ENCODE measurements at regions not wholly inside any gene's neighbourhood (a gene's known extent, or its start where the extent isn't known, plus 50 kb on each side); places are given as distances from the start of the nearest gene placed in this dataset.
"Not testable (repeated sequence)": the region's sequence is repeated elsewhere in the genome, so short reads cannot be mapped to it uniquely, and the experiment has no call there.

DNA sequence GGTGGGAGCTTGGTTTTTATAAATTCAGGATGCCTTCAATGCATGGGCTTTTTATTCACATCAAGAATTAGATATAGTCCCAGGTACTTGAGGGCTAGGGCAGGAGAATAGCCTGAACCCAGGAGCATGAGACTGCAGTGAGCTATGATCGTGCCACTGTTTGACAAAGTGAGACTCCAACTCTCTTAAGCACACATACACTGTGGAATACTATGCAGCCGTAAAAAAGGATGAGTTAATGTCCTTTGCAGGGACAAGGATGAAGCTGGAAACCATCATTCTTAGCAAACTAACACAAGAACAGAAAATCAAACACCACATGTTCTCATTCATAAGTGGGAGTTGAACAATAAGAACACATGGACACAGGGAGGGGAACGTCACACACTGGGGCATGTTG, 470.0 kb downstream of the SETD4 start:
- not testable (repeated sequence) for DNase-seq

DNA sequence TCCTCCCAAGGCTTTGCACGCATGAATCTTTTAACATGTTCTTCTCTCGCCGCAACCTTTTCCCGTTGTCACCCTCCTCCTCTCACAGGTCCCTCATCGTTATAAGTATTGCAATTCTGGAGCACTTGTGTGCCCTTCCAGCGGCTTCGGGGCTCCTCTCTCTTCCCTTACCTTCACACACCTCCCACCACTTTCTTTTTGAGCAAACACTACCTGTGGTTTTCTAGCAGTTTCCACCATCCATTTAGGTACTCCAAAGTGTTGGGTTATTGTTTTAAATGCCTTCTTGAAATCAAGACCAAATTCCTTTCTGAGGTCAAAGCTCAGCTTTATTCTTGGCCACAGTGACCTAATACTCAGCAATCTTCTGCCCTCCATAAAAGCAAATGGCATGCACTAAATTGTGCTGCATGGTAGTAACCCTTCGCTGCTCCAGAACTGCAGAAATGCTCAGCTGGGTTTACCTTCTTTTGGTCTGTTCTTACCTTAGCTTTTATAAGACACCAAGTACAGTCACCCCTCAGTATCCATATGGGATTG, 472.4 kb downstream of the SETD4 start:
- DNase-seq, result no peak

DNA sequence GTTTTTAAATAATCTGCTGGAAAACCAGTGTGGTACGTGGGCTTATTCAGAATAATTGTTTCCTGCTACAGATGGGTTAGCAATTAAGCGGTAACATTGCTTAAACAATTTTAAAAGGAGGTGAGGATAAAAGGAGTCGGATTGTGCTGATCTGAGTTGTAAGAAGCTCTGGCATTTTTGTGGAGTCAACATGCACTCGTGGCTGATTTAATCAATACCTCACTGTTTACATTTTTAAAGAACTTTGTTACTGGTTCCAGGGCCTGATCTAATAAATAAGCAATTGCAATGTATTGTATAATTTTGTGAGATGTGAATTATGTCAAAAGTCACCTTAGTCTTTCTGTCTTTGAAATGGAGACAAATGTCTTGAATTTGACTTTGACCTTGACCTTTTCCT, 474.0 kb downstream of the SETD4 start:
- no peak for DNase-seq

DNA sequence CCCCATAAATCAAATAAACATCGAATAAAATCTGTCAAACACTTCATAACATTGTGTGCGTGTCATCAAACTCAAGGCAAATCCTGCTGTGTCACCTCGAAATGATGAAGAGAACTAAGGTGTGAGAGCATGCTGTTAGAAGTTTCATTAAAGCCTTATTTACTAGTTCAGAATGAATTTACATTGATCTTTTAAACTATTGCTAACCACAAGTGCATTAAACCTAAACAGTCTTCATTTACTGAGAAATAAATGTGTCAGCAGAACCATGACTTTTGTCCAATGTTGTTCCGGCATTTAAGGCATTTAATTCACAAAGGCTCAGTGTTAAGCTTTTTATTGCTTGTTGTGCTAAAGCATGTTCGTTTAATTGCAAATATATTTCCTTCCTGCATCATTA, 474.4 kb downstream of the SETD4 start:
- no peak for DNase-seq

DNA sequence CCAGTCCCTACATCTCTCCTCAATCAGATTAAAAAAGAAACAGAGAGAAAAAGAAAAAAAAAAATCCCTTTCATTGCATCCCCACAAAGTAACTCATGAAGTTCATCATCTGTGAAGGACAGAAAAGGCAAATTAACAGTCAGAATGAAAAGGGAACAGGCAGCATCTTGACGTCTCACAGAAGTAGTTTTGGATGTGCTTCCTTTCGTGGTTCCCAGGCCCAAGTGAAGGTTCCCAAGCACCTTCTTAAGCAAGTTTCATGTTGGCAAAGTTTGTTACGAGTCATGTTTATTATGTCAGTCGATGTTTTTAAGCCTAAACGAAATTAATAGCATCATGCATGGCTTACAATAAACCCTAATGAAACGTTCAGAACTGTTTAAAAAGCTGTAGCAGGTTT, 475.2 kb downstream of the SETD4 start:
- DNase-seq, result no peak

DNA sequence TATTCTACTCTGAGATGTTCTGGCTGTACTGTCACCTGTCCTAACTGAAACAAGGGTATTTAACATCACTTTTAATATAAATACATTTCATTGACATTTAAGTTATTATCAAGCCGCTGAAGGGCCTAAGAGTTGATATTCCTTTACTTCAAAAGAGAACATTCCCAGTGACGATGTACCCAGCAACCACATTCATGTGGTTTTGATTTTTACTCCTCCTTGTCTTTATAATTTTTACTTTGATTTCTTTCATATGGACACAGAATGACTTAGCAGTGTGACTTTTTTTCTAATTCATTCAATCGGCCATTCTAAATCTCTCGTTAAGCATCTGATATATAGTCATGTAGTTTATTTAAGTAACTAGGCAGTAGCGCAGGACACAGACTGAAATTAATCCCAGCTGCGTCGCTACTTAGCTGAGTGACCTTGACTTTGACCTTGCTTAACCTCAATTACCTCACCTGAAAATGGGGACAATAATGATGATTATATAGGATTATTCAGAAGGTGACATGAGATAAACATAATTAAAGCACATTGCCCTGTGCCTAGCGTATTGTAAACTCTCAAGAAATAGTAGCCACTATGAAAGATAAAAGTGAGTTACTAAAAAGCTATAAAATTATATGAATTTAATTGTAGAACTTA, 476.6 kb downstream of the SETD4 start:
- no peak for DNase-seq

DNA sequence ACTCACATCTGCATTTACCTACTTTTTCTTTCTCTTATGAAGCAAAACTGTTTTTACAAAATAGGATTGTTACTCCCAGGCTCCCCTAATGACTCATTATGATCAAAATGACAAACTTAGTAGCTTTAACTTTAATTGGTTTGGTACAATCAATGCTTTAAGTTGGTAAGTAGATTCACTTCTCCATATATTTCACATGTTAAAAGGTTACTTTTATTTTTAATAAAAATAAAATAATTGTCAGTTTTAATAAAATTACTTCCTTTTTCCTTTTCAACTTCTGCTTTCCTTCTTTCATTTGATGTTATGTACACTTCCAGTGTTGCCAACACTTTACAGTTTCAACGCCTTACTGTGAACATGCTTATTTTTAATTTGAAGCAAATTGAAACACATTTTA, 477.6 kb downstream of the SETD4 start:
- DNase-seq, result no peak

DNA sequence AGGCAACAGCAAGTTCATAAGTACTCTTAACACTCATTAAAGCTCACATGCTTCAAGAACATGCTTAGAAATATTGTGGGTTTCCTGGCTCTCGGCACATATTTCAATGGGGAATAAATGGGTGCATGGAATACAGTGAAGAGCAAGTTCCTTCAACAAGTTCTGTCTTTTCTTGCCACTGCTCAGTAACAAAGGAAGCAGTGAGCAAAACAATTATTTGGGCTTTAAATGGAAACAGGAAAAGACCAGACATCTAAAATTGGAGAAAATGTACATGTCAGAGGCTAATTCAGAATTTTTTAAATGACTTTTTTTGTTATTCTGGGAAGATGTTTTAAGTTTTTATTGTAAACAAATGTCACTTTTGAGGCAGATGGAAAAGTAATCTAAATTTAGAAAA, 478.7 kb downstream of the SETD4 start:
- DNase-seq, result no peak

DNA sequence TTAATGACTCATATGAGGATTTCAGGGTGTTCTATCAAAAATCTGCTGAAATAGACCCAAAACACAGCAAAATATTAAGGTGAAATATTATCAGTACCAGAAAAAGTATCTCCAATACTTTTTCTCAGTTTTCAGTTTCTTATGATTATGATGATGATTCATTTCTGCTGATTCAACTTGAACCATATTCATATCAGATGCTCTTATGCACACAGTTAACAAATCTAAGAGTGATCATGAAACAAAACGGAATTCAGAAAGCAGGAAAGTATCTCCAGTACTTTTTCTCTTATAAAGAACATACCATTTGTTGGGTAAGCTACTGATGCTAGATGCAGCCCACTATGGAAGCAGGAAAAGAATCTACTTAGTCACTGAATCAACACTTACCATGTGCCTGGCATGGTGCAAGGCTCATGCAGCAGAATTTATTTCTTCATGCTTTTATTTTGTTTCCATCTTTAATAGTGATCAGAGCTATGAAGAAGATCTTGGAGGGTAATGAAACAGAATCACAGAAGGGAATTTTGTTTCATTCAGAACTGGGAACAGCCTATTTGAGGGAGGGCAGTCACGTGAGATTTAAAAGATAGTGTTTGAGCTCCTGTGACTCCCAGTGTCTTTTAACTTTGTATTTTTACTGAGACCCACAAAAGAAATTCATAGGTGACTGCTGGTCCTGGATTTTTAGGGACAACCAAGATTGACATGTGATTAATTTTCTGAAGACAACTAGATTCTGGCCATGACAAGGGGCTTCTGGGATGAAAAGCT, 480.6 kb downstream of the SETD4 start:
- DNase-seq, result no peak

DNA sequence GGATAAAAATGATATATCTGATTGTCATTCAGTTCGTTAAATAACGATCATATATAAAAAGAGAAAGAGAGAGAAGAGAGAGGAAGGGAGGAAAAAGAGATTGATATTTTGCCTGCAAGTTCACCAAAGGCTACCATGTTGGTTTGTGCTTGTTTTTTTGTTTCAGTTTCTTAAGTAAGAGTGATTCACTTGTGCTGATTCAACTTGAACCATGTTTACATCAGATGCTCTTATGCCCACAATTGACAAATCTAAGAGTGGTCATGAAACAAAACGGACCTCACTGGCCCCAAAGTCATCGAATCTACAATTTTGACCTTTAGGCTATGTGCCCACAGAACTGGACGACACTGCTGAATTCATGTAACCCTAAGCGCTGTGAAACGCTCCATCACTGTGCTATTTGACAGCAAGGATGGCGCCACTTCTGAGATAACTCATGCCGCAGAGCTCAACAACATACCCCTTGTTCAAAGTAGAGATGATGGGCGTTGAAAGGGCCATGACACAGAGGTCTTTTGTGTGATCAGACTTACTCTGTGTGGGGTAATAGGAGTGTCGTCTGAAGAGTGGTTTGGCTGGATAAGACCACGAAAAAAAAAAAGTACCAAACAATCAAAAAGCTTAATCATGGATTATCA, 481.4 kb downstream of the SETD4 start:
- DNase-seq, result no peak

DNA sequence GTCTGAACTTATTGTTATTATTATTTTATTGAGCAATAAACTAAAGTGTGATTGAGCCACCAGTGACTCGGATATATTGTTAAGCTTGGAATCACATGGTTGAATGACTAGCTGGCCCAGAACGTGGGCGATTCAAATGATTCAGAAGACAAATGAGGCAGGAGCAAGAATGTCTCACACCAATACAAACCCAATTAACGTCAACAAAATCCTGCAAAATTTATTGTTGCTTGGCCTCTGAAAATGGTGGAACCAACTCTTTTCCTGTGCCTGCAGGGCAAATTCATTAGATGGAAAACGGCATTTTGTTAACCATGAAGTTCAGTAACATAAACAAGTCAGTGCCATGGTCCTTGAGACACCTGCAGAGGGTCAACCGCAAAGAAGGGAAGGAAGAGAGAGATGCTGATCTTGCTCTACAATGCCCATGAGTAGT, 482.0 kb downstream of the SETD4 start:
- DNase-seq, result no peak

DNA sequence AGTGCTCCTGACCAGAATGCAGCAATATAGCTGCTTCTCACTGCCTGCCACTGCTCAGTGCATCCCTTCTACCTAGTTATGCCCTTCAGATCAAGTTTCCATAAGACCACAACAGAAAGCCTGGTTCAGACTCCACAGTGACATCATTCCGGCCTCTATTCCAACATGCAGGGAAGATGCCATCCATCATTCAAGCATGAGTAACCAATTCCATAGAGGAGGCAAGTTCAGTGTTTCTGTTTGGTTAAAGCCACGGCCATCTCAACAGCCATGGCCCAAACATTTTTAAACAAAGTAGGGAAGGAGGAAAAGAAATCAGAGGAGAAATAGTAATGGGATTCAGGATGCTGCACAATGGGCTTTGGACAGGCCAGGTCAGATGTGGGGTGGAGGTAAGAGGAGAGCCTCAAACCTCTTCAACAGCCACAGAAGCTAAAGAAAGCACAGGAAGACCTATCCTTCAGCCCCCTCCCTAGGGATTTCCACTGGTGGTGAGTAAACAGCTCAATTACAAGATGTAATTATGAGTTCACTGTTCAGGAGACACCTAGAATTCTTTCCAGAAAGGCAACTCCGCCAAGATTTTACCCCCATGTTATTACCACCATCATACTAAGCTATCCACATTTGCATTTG, 484.9 kb downstream of the SETD4 start:
- DNase-seq, result no peak

DNA sequence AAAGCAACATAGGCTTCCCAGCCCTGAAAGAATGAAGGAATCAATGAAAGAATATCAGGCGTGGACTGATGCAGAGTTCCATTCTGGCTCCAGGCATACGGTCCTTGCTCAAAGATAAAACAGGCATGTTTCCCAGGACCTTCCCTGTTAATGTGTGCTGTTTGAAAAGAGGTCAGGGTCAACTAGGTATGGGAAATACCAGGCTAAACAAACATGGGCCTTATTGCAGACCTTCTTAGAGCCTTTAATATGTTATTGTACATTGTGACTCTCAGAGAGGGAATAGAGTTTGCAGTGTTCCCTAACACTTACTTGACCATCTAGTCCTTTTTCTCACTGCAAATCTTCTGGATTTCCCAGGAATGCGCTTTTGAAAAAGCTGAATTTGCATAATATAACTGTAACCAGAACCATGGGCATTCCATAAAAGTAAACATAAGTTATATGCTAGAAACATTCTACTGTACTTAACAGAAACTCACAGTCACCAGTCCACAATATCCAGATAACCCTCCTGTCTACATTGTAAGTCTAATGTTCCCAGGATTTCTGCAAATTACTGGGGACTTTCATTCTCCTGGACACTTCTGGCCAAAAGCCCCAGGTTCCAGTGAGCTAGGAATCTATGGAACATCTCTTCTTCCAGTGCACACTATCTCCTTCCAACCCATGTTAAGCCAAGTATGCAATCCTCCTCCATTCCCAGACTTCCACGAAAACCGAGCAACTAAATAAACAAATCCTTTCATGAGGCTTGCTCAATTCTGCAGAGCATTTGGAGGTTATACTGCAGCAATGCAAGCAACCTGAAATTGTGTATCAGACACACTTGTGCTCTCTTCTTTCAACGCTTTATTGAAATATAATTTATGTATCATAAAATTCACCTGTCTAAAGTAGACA, 486.6 kb downstream of the SETD4 start:
- no peak for DNase-seq

DNA sequence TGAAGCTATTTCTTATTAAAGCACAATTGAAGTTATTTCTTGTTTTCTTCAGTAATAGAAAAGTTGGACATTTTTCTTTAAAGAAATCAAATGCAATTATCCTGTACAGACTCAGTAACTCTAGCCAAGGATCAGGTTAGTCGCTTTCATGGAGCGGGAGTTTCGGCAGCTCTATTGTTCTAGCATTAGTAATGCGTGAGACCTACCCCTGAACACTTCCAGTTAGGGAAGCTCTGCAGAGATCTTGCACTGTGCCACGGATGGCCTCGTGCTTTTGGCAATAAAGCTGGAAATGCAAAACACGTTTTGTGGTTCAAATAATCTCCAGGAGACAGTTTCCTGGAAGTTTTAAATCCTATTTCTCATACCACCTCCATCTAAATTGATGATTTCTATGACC, 488.4 kb downstream of the SETD4 start:
- DNase-seq, result no peak

DNA sequence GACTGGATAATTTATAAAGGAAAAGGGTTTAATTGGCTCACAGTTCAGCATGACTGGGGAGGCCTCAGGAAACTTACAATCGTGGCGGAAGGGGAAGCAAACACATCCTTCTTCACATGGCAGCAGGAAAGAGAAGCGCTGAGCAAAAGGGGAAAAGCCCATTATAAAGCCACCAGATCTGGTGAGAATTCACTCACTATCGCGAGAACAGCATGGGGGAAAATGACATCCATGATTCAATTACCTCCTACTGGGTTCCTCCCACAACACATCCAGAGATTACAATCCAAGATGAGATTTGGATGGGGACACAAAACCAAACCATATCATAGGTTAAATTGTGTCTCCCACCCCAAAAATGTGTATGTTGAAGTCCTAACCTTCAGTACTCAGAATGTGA, 491.7 kb downstream of the SETD4 start:
- DNase-seq, result no peak

DNA sequence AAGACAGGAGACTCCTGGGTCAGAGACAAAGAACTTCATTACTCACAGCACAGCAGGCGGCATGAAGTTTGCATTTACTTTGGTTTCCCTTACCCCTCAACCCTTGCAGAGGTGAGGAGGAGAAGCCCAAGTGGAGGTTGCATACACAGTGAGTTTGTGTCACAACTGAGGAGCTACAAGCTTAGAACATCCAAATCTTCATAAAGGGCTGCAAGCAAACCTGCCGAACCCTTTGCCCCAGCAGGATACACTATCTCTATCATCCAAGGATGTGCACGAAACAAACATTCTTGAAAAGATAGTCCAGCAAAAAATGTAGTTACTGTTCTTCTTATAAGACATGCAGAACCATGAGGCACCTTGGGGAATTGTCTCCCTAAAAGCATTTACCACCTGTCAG, 493.5 kb downstream of the SETD4 start:
- no peak for DNase-seq

DNA sequence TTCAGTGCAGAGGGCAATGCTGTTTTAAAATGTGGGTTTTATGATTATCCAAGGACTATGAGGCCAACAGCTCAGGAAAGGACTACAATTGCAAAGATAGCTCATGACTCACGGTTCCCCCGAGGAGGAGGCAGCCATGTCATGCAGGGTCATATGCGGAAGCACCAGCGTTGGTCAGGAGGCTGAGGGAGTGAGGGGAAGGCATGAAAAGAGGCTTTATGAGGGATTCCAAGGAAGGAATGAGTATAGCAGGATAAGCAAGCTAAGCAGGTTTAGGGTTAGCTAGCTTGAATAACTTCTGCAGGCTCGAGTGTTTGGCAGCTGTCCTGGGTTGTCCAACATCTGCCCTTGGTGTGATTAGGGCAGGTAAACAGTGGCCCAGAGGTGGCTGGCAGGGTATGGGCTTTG, 495.1 kb downstream of the SETD4 start:
- no peak for DNase-seq

DNA sequence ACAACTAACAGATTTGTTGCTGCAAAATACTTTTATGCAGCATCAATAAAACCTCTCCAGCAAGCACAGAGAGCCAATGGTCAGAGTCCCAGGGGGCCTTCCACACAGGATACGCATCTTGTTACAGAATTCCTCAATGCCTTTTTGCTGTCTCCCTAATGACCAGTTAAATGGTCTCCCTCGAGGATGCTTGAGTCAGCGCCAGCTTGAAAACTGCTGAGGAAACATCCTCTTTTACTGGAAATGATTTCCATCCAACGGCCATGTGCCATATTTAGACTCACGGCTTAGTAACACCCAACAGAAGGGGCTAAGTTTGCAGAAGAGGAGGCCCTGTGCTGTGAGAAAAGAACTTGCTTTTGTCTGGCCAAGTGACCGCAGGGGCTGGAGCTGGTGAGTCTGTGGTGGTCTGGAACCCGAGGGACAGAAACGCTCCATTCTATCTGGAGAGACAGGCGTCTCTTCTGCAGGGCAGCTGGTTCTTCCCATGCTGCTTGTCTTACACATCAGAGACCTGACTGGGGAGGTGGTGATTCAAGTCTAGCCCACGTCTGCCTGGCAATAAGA, 496.4 kb downstream of the SETD4 start:
- DNase-seq, result no peak

DNA sequence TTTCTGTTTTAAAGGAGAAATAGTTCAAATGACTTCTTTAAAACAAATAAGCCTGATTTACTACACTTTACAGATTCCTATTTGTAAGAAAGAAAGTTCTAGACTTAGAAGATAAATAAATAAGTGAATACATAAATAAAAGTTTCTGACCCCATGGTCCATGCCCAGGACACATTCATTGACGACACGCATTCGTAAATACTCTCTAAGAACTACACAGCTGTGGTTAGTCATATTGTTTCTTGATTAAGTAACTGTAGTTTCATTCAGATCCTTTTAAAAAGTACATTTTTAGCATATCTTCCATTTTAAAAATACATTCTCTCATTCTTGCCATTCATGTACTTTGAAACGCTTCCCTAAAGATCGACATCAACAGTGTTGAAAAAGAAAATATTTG, 497.4 kb downstream of the SETD4 start:
- DNase-seq, result no peak

DNA sequence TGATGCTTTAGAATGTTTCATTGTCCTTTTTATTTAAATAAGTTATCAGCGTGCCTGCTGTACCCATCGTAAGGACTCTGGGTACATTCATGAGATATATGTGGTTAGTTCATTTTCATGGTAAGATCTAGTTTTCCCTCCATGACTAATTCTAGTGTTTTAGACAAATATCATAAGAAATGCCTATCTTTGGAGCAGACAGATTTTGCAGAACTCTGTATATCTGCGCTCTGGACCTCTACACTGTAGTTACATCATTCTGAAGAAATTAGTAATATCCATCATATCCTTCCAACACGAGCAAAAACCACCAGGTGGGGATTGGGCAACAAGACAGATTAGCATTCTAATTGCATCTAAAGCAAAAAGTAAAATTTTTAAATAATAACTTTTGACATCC, 499.2 kb downstream of the SETD4 start:
- no peak for DNase-seq

DNA sequence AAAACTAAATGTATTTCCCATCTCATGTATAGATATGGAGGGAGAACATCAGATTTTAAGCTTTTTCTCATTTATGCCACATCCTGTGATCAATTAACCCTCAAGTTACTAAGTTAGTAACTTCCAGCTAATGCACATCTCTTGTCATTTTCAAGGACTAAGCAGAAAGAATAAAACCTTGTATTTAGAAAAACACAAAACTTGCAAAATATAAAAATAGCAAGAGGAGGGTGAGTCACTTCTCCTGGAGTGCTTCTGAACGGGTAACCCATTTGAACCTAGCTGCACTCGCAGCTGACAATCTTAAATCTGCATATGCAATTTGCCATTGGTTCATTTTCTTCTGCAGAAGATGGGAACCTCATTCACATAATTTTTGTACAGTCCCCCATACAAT, 500.5 kb downstream of the SETD4 start:
- no peak for DNase-seq

Data from Kasumi-1 (cell line).